Heart left ventricle (tissue), 16 donors: ENCODE measurements at regions not wholly inside any gene's neighbourhood (a gene's known extent, or its start where the extent isn't known, plus 50 kb on each side); places are given as distances from the start of the nearest gene placed in this dataset.

ENCODE experiments used
- ATAC-seq, 4 donors: fragments of 200-7000 bp; cut with Tn5 transposase; one replicate each; pipeline ENCODE4 v1.9.1; 2020 to 2022; ENCODE audit warnings: moderate library complexity in 4 of 4, mild to moderate bottlenecking in 3 of 4, moderate number of reproducible peaks in 1 of 4
- DNase-seq, 5 donors: peaks; one replicate each; pipeline ENCODE4 v3.0.0-alpha.2; 2020
- H3K27ac ChIP-seq, 12 donors: fragments of 200-600 bp; sonication (generic) in 4 of 12; one replicate each; pipeline versions ENCODE4 v1.5.0 to v1.8.0; 2016 to 2022; ENCODE audit warnings: mild to moderate bottlenecking in 2 of 12
- H3K27me3 ChIP-seq, 9 donors: fragments of 200-600 bp; sonication (generic) in 2 of 9; one replicate each; pipeline versions ENCODE4 v1.5.1 to v1.8.0; 2016 to 2022; ENCODE audit warnings: mild to moderate bottlenecking in 3 of 9
- H3K36me3 ChIP-seq, 9 donors: fragments of 200-600 bp; sonication (generic) in 2 of 9; one replicate each; pipeline versions ENCODE4 v1.5.0 to v1.8.0; 2018 to 2022; ENCODE audit warnings: mild to moderate bottlenecking in 2 of 9
- H3K4me1 ChIP-seq, 12 donors: fragments of 200-600 bp; sonication (generic) in 4 of 12; one replicate each; pipeline versions ENCODE4 v1.5.0 to v1.8.0; 2016 to 2022; ENCODE audit warnings: mild to moderate bottlenecking in 3 of 12
- H3K4me3 ChIP-seq, 12 donors: fragments of 200-600 bp; sonication (generic) in 4 of 12; one replicate each; pipeline versions ENCODE4 v1.5.0 to v1.8.0; 2017 to 2022; ENCODE audit warnings: mild to moderate bottlenecking in 9 of 12, moderate library complexity in 4 of 12
- H3K9me3 ChIP-seq, 12 donors: fragments of 200-600 bp; sonication (generic) in 4 of 12; one replicate each; pipeline versions ENCODE4 v1.5.0 to v1.8.0; 2016 to 2022; ENCODE audit warnings: mild to moderate bottlenecking in 1 of 12
- CTCF ChIP-seq, 12 donors: fragments of 200-600 bp; sonication (generic) in 4 of 12; IDR thresholded peaks; one replicate each; pipeline versions ENCODE4 v1.5.0 to v1.8.0; 2018 to 2022; ENCODE audit warnings: antibody characterized with exemption in 12 of 12, mild to moderate bottlenecking in 5 of 12
- POLR2A ChIP-seq, 2 donors: fragments of 450-650 bp; IDR thresholded peaks; one replicate each; pipeline ENCODE4 v1.6.1; 2017; ENCODE audit warnings: antibody characterized with exemption in 2 of 2, mild to moderate bottlenecking in 2 of 2, moderate library complexity in 2 of 2
- WGBS, 4 donors: extraction: QIAGEN DNeasy Blood & Tissue Kit in 2 of 4; methylation state at CpG; one replicate each; pipeline versions ENCODE4 v1.1.5 to v1.1.7; 2013 to 2018; 5-methylcytosine and 5-hydroxymethylcytosine counted together
- intact Hi-C, 10 donors: fragments of 100-400 bp; cut with DNase I; formaldehyde crosslinking; loops; one replicate each; pipeline versions ENCODE4 v1.11.1 to v1.14.2; 2022
- donor health status: ischemic (EF 13 %, LVEDD 7.1; RV severe dilation, severe dysfunction).
- donor health status: healthy with polysubstance abuse.
- donor health status: DM: no; HTN: yes; CAD: no.
- donor health status: DM: no; HTN: no; CAD: no.
- donor health status: ischemic (EF 25% LVEDD 6.9; RV normal size, moderate dysfunction).
- donor health status: ischemic (EF 25% LVEDD 5.7; RV mildly dilated, moderate dysfunction).
- donor health status: healthy.
- donor health status: DM: yes; HTN: yes; CAD: no.
- donor health status: ischemic (EF 35%, LVEDD 5.7; RV mildly dilated, moderate dysfunction).
- donor health status: nonischemic (EF 11% LVEDD 7.7; RV severe dilation, severe dysfunction).
- donor health status: DM: yes; HTN: yes; CAD: no.
- donor health status: PGD.
- donor health status: ischemic (EF 29% LVEDD 5.4; RV normal size, mild dysfunction).
- donor health status: nonischemic (EF 23%, LVEDD 6.1; RV moderate dilation, normal function).

- Histone ChIP-seq H3K4me3 (no peak overlapping the region), H3K9me3 (no peaks in the 10 kb centered on the region), H3K27ac (no peak overlapping the region), H3K36me3 (no peaks in the 10 kb centered on the region), H3K4me1 (no peaks in the 10 kb centered on the region), H3K27me3 (no peaks in the 10 kb centered on the region)
- WGBS, 4 donors = 27 to 36% (median 30%) methylated on average over 1 of the region's 1 CpG
- ATAC-seq (no peak), DNase-seq (no peak)
- TF ChIP-seq CTCF (IDR thresholded peaks at IDR 0.05) = no peak
- no peak for TF ChIP-seq POLR2A (IDR thresholded peaks at IDR 0.05)
- intact Hi-C loops = no loop called here
These were observed 278.2 kb upstream of the RAG2 start for GRCh38 chr11:36876266-36876665.

- 43 to 47% (median 44%) methylated on average over 4 of the region's 4 CpGs for WGBS, 4 donors
- no peak for DNase-seq
- no peaks in the 10 kb centered on the region for H3K27me3 ChIP-seq
- no peaks in the 10 kb centered on the region for H3K9me3 ChIP-seq
- no peaks in the 10 kb centered on the region for H3K36me3 ChIP-seq
- TF ChIP-seq POLR2A (IDR thresholded peaks at IDR 0.05) (no peak), CTCF (IDR thresholded peaks at IDR 0.05) (no peak)
- no peak overlapping the region for H3K27ac ChIP-seq
- H3K4me3 ChIP-seq = no peak overlapping the region
- H3K4me1 ChIP-seq = no peaks in the 10 kb centered on the region
- no peak for ATAC-seq
- intact Hi-C loops = no loop called here
These were observed 276.3 kb upstream of the RAG2 start for GRCh38 chr11:36874291-36874690.

- DNase-seq (no peak), ATAC-seq (no peak)
- no peaks in the 10 kb centered on the region for H3K36me3 ChIP-seq
- intact Hi-C loops = no loop called here
- 68 to 85% (median 83%) methylated on average over 3 of the region's 3 CpGs for WGBS, 4 donors
- H3K9me3 ChIP-seq = no peaks in the 10 kb centered on the region
- no peak overlapping the region for H3K27ac ChIP-seq
- H3K4me3 ChIP-seq = no peak overlapping the region
- no peaks in the 10 kb centered on the region for H3K4me1 ChIP-seq
- TF ChIP-seq CTCF (IDR thresholded peaks at IDR 0.05) (no peak), POLR2A (IDR thresholded peaks at IDR 0.05) (no peak)
- H3K27me3 ChIP-seq = no peaks in the 10 kb centered on the region
These were observed 272.3 kb upstream of the RAG2 start for GRCh38 chr11:36870361-36870760.

GRCh38 chr11:36868380-36868779, 270.3 kb upstream of the RAG2 start:
- Histone ChIP-seq H3K27ac (no peak overlapping the region), H3K4me1 (no peaks in the 10 kb centered on the region), H3K36me3 (no peaks in the 10 kb centered on the region), H3K4me3 (no peak overlapping the region), H3K9me3 (no peaks in the 10 kb centered on the region), H3K27me3 (no peaks in the 10 kb centered on the region)
- DNase-seq = no peak
- intact Hi-C loops = no loop called here
- no peak for TF ChIP-seq POLR2A (IDR thresholded peaks at IDR 0.05)
- 80 to 86% (median 84%) methylated on average over 5 of the region's 5 CpGs for WGBS, 4 donors
- no peak for ATAC-seq

- ATAC-seq (peak in 1 of 4 donors; percentile 34), DNase-seq (no peak)
- H3K27ac ChIP-seq = no peak overlapping the region
- no peaks in the 10 kb centered on the region for H3K36me3 ChIP-seq
- H3K4me3 ChIP-seq = no peak overlapping the region
- WGBS, 4 donors = 58 to 73% (median 63%) methylated on average over 1 of the region's 1 CpG
- H3K4me1 ChIP-seq = no peaks in the 10 kb centered on the region
- no peaks in the 10 kb centered on the region for H3K9me3 ChIP-seq
- H3K27me3 ChIP-seq = no peaks in the 10 kb centered on the region
- intact Hi-C loops = no loop called here
- TF ChIP-seq POLR2A (IDR thresholded peaks at IDR 0.05) (no peak), CTCF (IDR thresholded peaks at IDR 0.05) (no peak)
These were observed 267.8 kb upstream of the RAG2 start for GRCh38 chr11:36865846-36866245.
